ENCODE measurements at regions not wholly inside any gene's neighbourhood (a gene's known extent, or its start where the extent isn't known, plus 50 kb on each side); places are given as distances from the start of the nearest gene placed in this dataset.

DNA sequence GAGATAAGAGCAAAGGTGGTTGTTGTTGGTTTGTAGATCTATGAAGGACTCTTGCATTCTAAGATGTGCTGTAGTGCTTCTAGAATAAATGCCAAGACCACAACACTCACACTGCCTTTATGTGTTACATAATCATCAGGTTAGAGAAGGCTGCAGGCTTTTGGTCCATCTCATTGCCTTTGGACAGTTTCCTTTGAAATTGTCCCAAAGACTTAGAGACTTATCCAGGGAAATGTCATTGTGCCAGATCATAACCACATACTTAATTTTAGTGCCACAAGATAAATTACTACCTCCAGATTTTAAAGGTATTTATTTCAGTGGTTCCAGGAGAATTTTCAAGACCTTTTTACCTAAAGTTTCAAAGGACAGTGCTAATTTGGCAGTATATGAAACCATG lies 666.6 kb upstream of the CITED2 start:
- no peak overlapping the region for H2AFZ ChIP-seq
- H3K4me2 ChIP-seq: no peak overlapping the region
- H3K27me3 ChIP-seq (ENCODE audit: insufficient read depth, low read depth): no peaks in the 10 kb centered on the region
- peaks cover 20% of the 10 kb centered on the region for H3F3A ChIP-seq (ENCODE audit: insufficient read depth, low read depth)
- H3K9me3 ChIP-seq (ENCODE audit: insufficient read depth, low read depth): peaks cover 9% of the 10 kb centered on the region; the same call in 1 of the 2 replicates
- H3K4me3 ChIP-seq: no peak overlapping the region
- DNase-seq: no peak
- intact Hi-C loops (cut with micrococcal nuclease; ENCODE audit: unreplicated experiment): no loop called here
- H3K27ac ChIP-seq: no peak overlapping the region
- H3K9me2 ChIP-seq (ENCODE audit: insufficient read depth): no peaks in the 10 kb centered on the region; the same call in 1 of the 2 replicates
- no TSS peak for BruUV-seq (replicated peaks)
- no peaks in the 10 kb centered on the region for H4K20me1 ChIP-seq (ENCODE audit: insufficient read depth)
- POLR2A ChIA-PET (ENCODE audit: unreplicated experiment): no interaction called here
- no peaks in the 10 kb centered on the region for H3K79me2 ChIP-seq (ENCODE audit: low read depth)
- no peaks in the 10 kb centered on the region for H3K36me3 ChIP-seq (ENCODE audit: low read depth)
- TF ChIP-seq EZH2 (IDR thresholded peaks at IDR 0.05; ENCODE audit: low read depth): no peak
- TF ChIP-seq, protein P1, sequence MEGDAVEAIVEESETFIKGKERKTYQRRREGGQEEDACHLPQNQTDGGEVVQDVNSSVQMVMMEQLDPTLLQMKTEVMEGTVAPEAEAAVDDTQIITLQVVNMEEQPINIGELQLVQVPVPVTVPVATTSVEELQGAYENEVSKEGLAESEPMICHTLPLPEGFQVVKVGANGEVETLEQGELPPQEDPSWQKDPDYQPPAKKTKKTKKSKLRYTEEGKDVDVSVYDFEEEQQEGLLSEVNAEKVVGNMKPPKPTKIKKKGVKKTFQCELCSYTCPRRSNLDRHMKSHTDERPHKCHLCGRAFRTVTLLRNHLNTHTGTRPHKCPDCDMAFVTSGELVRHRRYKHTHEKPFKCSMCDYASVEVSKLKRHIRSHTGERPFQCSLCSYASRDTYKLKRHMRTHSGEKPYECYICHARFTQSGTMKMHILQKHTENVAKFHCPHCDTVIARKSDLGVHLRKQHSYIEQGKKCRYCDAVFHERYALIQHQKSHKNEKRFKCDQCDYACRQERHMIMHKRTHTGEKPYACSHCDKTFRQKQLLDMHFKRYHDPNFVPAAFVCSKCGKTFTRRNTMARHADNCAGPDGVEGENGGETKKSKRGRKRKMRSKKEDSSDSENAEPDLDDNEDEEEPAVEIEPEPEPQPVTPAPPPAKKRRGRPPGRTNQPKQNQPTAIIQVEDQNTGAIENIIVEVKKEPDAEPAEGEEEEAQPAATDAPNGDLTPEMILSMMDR (conservative IDR thresholded peaks at IDR 0.05): no peak
- CTCF ChIA-PET: no interaction called here
- H3K4me1 ChIP-seq (replicated peaks; ENCODE audit: insufficient read depth): peaks cover 28% of the 10 kb centered on the region

DNA sequence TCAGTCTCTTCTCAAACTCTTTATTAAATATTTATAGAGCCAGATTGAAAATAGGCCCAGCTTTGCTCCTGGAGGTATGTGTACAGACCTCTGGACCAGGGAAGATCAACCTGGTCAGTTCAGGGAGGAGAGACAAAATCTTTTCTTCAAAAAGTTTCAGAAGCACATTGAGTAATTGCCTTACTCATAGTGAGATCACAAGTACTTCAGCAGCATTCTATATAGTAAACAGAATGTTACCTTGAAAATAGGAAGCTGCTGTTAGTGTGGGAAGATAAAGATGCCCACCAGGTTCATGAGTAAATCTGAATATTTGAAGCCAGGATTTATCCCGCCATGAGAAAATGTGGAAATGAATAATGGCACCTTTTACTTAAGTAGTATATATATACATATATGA lies 665.9 kb upstream of the CITED2 start:
- H3K9me2 ChIP-seq (ENCODE audit: insufficient read depth): no peaks in the 10 kb centered on the region; the same call in 1 of the 2 replicates
- no peak for DNase-seq
- peaks cover 9% of the 10 kb centered on the region; the same call in 1 of the 2 replicates for H3K9me3 ChIP-seq (ENCODE audit: insufficient read depth, low read depth)
- H3K27me3 ChIP-seq (ENCODE audit: insufficient read depth, low read depth): no peaks in the 10 kb centered on the region
- no peak for TF ChIP-seq EZH2 (IDR thresholded peaks at IDR 0.05; ENCODE audit: low read depth)
- TF ChIP-seq, protein P1 (conservative IDR thresholded peaks at IDR 0.05): no peak
- H3K4me2 ChIP-seq: no peak overlapping the region
- BruUV-seq (replicated peaks): no TSS peak
- H3K36me3 ChIP-seq (ENCODE audit: low read depth): no peaks in the 10 kb centered on the region
- POLR2A ChIA-PET (ENCODE audit: unreplicated experiment): no interaction called here
- no peaks in the 10 kb centered on the region for H3K79me2 ChIP-seq (ENCODE audit: low read depth)
- no peaks in the 10 kb centered on the region for H4K20me1 ChIP-seq (ENCODE audit: insufficient read depth)
- intact Hi-C loops (cut with micrococcal nuclease; ENCODE audit: unreplicated experiment): no loop called here
- peaks cover 27% of the 10 kb centered on the region for H3K4me1 ChIP-seq (replicated peaks; ENCODE audit: insufficient read depth)
- H3F3A ChIP-seq (ENCODE audit: insufficient read depth, low read depth): peaks cover 20% of the 10 kb centered on the region
- H3K4me3 ChIP-seq: no peak overlapping the region
- H3K27ac ChIP-seq: no peak overlapping the region
- H2AFZ ChIP-seq: no peak overlapping the region
- CTCF ChIA-PET: no interaction called here

DNA sequence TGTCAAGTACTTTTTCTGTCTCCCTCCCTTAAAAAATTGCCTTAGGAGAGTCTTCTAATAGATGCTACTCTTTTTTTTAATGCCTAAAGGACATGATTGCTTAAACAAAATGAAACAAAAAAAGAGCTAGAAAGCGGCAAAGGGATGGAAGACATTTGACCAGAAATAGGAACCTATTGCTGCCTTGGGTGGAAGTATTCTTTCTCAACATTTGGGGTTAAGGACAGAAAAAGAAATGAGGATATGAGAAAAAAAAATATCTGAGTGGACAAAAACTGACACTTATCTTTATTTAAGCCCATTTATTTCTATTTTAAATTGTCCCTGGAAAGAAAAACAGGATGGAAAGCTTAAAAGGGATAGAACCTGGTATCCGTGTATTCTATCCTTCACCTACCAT lies 664.9 kb upstream of the CITED2 start:
- TF ChIP-seq EZH2 (IDR thresholded peaks at IDR 0.05; ENCODE audit: low read depth): no peak
- TF ChIP-seq, protein P1 (conservative IDR thresholded peaks at IDR 0.05): no peak
- DNase-seq: no peak
- Histone ChIP-seq H3K4me2 (no peak overlapping the region), H2AFZ (no peak overlapping the region), H3K4me3 (no peak overlapping the region), H3K4me1 (replicated peaks; ENCODE audit: insufficient read depth) (peaks cover 18% of the 10 kb centered on the region), H3K36me3 (ENCODE audit: low read depth) (no peaks in the 10 kb centered on the region), H3K9me2 (ENCODE audit: insufficient read depth) (no peaks in the 10 kb centered on the region; the same call in 1 of the 2 replicates), H3F3A (ENCODE audit: insufficient read depth, low read depth) (peaks cover 20% of the 10 kb centered on the region), H3K27me3 (ENCODE audit: insufficient read depth, low read depth) (no peaks in the 10 kb centered on the region), H4K20me1 (ENCODE audit: insufficient read depth) (no peaks in the 10 kb centered on the region), H3K9me3 (ENCODE audit: insufficient read depth, low read depth) (peaks cover 9% of the 10 kb centered on the region; the same call in 1 of the 2 replicates), H3K79me2 (ENCODE audit: low read depth) (no peaks in the 10 kb centered on the region), H3K27ac (no peak overlapping the region)
- intact Hi-C loops (cut with micrococcal nuclease; ENCODE audit: unreplicated experiment): no loop called here
- CTCF ChIA-PET: no interaction called here
- POLR2A ChIA-PET (ENCODE audit: unreplicated experiment): no interaction called here
- no TSS peak for BruUV-seq (replicated peaks)

Measured in PC-9 (cell line).